Amniotic epithelial cell (primary cell): ENCODE measurements at regions not wholly inside any gene's neighbourhood (a gene's known extent, or its start where the extent isn't known, plus 50 kb on each side); places are given as distances from the start of the nearest gene placed in this dataset.
A peak's percentile ranks its signal among the peaks of the same experiment; 100 is the strongest.
"Not testable (repeated sequence)": the region's sequence is repeated elsewhere in the genome, so short reads cannot be mapped to it uniquely, and the experiment has no call there.

ENCODE experiments used
- DNase-seq: peaks from one replicate; pipeline ENCODE4 v3.0.0-alpha.2; 2010; ENCODE audit warnings: low read depth

DNA sequence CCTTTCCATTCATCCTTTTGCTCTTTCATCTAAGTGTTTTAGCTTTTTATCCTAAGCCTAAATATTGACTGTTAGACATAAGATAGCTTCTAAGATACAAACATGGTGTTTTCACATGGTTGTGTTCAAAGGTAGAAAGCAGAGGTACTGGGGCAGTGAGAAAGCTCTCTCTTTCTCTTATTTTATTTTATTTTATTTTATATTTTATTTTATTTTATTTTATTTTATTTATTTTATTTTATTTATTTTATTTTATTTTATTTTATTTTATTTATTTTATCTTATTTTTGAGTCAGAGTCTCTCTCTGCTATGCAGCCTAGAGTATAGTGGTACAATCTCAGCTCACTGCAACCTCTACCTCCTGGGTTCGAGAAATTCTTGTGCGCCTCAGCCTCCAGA, 287.2 kb downstream of the IKZF2 start:
- DNase-seq = no peak

DNA sequence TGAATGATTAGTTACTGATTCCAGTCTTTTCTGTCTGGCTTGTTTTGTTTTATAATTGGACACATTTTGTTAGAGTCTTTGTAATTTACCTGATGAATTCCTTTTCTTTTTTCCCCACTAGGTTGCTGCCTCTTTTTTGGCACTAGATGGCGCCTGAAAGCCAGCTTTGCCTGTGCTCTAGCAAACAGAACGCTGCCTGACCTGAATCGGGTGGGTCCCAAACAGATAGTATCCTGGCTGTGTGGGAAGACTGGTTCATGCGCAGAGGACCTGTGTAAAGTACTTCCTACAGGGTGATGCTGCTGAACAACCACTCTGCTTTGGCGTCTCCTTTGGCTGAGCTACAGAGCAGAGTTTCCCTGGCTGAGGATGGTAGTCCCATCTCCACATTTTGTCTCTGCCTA, 288.2 kb downstream of the IKZF2 start:
- DNase-seq = peak; percentile 45

DNA sequence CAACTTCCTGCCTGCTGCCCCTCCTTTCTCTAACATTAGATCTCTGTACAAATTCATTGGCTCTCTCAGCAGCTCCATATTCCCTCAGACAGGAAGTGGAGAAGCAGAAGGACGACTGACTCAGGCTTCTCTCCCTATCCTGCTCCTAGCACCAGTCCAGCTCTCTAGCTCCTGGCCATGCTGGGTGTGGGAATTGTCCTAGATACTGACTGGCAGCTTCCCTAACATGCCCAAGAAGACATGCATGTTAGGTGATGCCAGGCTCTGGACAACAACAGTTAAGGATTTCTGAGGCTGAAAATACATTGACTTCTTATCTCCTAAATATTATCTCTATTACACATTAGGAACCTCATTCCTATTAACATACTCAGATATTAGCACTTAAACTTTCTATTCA, 292.9 kb downstream of the IKZF2 start:
- no peak for DNase-seq

DNA sequence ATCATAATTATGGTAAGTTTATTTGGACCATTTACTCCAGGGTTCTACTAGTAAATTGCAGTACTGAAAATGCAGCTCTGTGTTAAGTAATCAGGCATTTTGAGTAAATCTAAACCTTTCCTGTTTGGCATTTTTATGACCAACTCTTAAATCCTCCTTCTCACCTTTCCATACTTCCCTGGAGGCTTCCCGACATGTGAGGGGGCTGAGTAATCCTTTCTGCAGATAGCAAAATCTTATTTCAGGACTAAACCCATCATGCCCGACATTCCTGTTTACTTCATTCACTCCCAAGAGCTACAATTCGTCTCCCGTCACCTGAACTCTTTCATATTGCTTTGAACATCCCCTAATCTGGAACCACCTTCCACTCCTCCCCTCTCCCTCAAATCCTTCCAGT, 296.6 kb downstream of the IKZF2 start:
- DNase-seq = no peak

DNA sequence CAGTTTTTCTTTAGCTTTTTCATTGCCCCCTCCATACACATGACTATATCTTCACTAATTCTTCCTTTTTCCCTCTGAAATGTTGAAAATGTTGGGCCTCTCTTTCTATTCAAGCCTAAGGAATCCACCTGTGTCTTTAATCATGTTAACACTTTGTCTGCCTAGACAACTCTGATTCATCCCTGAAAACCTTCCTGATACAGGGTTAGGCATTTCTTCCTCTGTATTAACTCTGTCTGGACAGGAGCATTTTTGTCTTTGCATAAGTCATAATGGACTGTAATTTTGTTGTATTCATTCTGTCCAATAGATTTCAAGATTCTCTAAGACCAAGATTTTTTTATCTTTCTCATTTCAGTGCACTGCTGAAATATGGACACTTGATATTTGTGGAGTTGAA, 297.3 kb downstream of the IKZF2 start:
- no peak for DNase-seq

DNA sequence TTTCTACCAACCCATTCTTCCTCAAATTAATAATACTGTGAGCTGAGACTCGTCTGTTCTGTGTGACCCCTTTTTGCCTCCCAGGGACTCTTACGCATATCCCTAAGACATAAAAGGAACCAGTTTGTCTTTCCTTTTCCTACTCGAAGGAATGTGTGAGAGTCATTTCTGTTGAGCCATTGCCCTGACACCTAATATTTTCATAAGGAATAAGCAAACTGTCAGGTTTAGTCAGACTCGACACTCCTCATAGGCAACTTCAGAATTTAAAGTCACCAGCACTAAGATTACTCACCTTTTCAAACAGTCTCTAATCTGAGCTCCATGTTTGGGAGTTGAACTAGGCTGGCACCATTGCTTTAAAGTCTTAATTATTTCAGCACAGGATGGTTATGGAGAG, 305.5 kb downstream of the IKZF2 start:
- DNase-seq = peak; percentile 40

DNA sequence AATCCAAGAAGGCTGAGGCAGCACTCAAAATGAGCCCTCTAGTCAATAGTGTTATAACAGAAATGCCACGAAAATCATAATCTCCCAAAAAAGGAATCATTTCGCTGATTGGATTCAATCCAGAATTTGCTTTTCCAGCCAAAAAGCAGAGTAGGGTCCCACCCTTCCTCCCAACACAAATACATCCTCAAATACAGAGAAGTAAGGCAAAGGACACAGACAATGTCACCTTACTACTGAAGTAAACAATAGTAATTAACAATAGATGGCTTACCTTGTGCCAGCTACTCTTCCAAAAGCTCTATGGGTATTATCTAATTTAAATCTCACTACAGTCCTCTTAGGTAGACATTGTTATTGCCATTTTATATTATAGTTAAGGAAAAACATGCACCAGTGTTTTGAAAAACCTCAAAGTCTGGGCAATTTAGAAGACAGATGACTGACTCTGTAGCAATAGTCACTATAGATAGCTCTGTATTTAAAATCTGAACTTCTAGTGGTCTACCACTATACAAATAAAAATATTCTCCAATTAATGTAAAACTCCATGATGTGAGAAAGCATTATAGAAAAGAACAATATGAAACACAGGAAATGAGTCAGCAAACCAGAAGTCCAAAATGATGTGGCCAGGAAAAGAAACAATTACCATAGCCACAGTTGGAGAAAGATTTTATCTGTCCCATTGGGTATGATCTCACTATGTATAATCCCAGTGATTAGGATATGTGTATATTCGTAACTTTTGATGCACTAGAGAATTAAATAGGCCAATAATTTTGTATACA, 305.0 kb upstream of the ERBB4 start:
- DNase-seq = peak; percentile 77

DNA sequence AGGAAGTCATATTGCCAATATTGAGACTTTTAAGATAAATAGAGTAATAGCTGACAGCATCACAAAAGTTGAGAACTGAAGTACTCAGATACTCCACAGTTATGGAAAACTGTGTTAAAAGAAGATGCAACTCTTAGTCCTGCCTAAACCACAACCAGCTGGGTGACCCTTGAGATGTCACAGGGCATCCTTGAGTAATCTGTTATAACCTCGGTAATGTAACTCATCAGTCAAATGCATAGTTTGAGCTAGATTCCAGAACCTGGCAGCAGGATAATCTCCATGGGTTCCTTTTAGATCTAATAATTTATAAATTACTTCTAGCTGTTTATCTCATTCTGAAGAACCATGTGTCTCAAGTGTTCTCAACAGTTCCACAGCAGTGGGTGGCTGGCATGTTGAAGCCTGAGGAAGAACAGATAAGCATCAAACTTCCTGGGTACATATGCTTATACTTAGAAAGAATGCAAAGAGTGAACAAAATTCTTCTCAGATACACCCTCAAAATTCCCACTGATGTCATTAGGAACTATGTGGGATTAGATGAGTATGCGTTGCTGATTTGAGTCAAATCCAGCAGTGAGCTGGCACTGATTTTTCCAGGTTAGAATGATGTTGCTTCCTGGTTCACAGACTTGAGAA, 304.1 kb upstream of the ERBB4 start:
- DNase-seq = peak; percentile 93

DNA sequence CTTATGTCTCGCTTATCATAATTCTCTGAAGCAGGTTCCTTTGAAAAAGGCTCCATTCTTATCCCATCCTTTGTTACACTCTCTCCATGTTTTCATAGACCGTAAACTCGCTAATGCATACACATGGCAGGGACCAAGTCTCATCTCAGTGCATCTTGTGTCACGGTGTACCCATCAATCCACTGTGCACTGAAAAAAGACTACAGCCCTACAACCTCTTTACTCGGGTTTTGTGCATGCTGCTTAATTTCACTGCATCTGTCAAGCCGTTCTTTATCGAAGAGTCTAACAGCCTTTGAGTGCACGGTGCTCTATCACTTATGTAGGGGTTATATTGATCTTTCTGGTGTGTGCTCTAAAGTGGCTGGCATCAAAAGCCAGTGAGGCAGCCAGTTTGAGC, 302.9 kb upstream of the ERBB4 start:
- no peak for DNase-seq

DNA sequence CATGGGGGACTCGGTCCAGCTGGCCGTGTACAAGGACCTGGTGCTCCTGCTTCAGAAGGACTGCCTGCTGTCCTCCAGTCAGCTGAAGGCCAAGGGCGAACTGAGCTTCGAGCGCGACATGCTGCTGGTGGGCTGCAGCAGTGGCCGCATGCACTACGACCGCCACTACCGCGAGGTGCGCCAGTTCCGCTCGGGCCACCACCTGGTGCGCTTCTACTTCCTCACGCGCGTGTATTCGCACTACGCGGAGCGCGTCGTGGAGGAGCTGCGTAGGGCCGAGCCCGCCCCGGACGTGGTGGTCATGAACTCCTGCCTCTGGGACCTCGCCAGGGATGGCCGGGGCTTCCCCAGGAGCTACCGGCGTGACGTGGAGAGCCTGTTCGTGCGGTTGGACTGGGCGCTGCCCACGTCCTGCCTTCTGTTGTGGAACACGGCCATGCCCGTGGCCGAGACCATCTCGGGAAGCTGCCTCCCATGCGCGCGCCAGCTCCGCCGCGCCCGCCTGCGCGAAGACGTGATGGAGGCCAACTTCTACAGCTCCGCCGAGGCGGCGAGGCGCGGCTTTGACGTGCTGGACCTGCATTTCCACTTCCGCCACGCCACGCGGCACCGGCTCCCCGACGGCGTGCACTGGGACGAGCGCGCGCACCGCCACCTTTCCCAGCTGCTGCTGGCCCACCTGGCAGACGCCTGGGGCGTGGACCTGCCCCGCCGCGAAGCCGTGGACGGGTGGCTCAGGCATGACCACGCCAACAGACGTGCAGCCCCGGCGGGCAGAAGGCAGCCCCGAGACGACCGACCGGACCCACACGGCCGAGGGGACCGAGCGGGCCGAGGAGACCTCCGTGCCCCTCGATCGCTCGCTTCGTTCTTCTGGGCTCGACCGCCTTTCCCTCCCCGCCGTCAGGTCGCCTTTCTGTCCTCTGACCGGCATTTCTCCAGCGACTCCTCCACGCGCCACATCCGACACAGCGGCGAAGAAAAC, 293.9 kb upstream of the ERBB4 start:
- DNase-seq = no peak

DNA sequence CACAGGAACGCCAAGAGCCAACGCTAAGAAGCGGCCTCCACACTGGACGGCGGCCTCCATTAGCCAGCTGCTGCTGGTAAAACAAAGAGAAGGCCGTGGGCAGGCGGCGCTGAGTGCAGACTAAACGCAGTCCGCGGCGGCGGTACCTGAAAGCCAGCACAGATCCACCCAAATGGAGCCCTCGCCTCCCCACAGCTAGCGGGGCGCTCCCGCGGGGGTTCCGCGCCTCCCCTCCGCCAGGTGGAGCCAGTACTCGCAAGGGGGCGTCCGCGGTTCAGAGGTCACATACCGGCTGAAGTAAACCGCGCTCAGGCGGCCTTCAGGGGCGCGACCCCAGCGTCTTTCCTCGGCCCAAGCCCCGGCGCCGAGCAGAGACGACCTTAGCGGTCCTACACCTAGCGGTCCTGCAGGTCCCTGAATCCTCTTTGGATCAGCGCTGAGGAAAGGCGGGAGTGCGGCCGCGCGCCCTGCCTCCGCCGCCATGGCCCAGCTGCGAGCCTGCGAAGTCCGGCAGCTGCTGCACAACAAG, 293.1 kb upstream of the ERBB4 start:
- no peak for DNase-seq

DNA sequence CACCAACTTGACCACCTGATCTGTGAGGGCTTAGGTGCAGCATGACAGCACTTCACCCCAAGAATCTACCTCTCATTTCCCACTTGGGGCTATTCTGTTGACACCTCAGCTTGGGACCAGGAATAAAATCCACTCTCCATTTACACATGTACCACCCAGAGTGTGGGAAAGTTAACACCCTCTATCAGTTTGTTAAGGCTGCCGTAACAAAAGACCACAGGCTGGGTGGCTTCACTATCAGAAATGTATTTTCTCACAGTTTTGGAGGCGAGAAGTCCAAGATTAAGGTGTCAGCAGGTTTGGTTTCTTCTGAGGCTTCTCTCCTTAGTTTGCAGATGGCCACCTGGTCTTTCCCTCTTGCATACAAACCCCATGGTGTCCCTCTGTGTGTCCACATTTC, 277.7 kb upstream of the ERBB4 start:
- DNase-seq = no peak

DNA sequence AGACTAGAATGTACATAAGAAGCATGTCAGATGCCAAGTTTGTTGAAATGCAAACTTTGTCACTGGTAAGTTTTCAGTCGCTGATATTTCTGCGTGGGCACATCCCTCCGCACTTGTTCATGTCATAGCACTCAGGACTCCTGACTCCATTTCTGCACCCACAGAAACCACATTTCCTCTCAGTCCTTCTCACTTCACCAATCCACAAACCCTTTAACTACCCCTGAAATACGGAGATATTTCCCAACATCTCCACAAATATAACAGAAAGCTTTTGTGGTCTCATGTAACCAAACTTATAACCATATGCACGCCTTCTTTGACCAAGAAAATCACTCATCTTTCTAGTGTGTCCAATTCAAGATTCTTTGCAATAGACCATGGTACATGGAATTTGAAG, 276.9 kb upstream of the ERBB4 start:
- peak; percentile 37 for DNase-seq

DNA sequence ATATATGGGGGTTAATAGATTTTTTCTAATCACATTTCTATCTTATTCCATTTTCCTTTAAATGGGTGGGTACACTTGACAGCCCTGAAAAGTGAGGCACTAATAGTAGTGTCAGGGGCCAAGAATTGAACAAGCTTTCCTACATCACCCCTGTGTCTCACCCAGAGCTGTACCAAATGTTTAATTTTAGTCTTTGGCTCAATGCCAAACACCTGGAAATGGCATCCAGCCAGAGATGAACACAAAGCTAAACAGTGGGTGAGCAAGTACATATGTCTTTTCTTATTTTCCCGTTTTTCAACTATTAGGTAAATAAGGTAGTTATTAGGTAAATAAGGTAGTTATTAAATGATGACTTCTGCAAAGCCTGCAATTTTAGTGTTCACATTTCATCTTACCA, 276.3 kb upstream of the ERBB4 start:
- no peak for DNase-seq

DNA sequence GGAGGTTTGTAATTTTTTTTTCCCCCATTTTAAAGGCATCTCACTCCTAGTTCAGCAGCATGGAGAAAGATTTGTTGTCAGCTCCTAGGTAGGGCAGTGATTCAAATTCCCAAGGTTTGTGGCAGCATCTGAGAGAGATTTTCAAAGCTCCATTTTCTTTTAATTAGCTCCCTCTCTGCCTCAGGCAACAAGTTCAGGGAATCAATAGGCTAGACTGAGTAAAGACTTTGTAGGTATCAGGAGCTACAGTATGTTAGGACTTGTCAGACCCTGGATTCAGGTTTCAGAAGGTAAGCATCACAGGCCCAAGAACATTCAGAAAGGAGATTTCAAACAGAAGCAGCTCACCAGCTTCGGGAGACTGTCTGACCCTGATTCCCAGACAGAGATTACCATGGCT, 273.3 kb upstream of the ERBB4 start:
- DNase-seq = no peak

DNA sequence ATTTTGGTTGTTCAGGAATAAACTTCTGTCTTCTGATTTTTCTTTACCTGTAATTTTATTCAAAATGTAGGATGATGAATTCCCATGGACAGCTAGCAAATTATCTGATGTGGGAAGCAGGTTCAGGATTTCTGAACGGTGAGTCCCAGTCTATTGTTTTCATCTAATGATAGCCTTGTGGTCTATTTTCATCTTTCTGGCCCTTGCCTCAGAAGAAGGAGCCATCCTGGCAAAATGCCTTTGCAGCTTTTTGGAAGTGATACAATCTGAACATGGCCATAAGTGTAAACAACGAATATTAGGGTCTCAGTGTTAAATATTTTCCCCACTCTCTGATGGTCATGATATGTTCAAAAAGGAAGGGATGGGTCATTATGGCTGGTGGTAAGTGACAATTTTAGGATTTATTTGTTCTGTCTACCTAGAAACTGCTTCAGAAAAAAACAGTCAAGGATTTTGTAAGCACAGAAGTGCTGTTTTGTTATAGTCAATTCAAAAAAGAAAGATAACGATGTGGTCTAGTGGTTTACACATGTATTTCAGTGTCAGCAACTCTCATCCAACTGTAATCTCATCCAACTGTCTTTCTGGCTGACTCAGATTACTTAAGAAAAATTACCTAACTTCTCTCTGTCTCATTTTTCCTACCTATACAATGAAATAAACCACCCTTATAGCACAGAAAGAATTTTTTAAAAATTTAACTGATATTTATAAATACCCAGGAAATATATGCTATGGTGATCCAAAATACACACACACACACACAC, 272.6 kb upstream of the ERBB4 start:
- peak; percentile 97 for DNase-seq

DNA sequence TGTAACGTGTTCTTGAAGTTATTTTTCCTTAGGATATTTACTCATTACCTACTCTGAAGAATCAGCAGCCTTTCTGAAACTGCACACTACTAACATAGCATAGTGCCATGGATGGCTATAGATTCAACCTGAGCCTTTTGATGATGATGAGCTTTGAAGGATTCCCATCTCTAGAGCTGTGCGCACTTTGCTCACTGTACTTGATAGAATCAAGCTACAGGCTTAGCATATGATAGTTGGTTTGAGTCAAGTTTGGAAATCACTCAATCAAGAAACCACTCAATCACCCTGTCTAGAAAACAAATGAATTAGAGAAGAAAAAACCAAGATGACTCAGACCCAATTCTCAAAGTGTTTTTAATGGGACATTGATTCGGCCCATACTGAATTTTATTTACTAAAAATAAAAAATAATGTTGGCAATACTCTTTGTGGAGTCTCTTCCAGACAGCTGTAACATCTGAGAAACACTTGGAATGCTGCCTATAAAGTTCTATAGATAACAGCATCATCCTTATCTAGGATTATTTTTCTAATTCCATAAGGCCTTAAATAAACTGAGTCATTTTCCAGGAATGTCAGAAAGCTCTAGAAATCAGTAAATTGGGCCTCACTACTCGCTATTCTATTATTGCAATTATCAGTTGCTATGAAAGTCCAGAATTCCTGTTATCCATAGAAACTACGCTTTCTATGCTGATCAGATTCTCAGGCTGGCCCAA, 259.0 kb upstream of the ERBB4 start:
- DNase-seq = peak; percentile 57

DNA sequence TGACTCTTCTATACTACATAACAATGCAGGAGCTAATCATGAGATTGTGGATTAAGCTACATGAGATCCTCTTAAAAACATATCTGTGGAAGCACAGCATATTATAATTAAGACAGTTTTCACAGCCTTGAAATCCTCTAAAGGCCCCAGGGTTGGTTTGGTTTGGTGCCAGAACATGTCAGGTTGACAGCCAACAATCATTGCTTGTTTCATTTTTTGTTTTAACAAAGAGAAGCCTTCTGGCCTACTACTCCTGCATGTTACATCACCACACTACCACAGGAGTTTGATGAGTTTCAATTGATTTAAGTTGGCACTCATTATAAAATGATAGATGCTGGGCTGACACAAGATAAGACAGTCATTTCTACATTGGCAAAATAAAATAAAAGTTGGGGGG, 255.9 kb upstream of the ERBB4 start:
- DNase-seq = no peak

DNA sequence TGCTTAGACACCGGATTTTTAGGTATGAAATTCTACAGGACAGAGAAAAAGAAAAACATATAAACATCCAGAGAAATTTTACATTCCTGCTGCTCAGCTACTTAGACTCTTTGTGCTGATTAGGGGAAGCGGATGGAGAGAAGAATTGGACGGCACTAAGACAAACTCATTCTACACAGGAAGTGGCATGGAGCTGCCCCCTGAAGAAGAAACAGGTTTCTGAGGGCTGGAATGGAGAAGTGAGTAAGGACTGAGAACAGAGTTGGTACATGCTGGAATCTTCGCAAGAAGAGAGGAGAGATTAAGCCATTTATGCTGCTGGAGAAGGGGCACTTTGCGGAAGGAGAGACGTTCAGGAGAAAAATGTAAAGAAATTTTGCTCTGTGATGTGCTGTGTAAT, 253.0 kb upstream of the ERBB4 start:
- no peak for DNase-seq

DNA sequence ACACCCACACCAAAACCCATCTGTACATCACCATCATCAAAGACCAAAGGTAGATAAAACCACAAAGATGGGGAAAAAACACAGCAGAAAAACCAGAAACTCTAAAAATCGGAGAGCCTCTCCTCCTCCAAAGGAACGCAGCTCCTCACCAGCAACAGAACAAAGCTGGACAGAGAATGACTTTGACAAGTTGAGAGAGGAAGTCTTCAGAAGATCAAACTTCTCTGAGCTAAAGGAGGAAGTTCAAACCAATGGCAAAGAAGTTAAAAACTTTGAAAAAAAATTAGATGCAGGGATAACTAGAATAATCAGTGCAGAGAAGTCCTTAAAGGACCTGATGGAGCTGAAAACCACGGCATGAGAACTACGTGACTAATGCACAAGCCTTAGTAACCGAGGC, 247.5 kb upstream of the ERBB4 start:
- not testable (repeated sequence) for DNase-seq

DNA sequence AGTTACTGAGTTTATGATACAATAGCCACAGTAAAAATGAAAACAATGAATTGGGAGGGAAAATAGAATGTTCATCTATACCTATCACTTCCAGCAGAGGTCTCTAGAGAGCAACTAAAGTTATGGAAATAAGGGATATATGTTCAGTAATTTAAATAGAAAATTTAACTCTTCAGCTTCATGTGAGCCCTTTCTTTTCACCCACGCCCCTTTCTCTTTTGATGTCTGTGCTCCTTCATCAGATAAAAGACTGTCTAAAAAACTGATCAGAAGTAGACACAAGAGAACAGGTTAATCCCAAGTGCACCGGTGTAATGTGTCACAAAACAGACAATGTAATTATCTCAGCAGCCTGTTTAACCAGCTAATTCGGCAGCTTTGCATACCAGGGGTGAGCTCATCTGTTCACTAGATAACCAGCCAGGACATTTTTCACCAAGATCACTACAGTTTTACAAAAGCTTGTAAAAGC, 238.5 kb upstream of the ERBB4 start:
- peak; percentile 63 for DNase-seq
